ENCODE measurements at regions not wholly inside any gene's neighbourhood (a gene's known extent, or its start where the extent isn't known, plus 50 kb on each side); places are given as distances from the start of the nearest gene placed in this dataset.

GRCh38 chr13:21757763-21758162 lies 86.9 kb downstream of the FGF9 start:
- no peak for DNase-seq

GRCh38 chr13:21758441-21758840 lies 87.6 kb downstream of the FGF9 start:
- no peak for DNase-seq
- H3K27ac Mint-ChIP-seq, result no peak overlapping the region
- H3K4me3 Mint-ChIP-seq, result no peak overlapping the region
- H3K27me3 Mint-ChIP-seq, result peaks cover 2% of the 10 kb centered on the region
- no peaks in the 10 kb centered on the region for H3K9me3 Mint-ChIP-seq
- no peaks in the 10 kb centered on the region for H3K4me1 Mint-ChIP-seq (ENCODE audit: low read depth)
- no peaks in the 10 kb centered on the region for H3K36me3 Mint-ChIP-seq (ENCODE audit: low read depth)

More at GRCh38 chr13:21757763-21758162, 86.9 kb downstream of the FGF9 start:
- Mint-ChIP-seq H3K27ac (no peak overlapping the region), H3K9me3 (no peaks in the 10 kb centered on the region), H3K4me3 (no peak overlapping the region), H3K4me1 (ENCODE audit: low read depth) (no peaks in the 10 kb centered on the region), H3K36me3 (ENCODE audit: low read depth) (no peaks in the 10 kb centered on the region), H3K27me3 (peaks cover 5% of the 10 kb centered on the region)

- no peak for DNase-seq
- no peaks in the 10 kb centered on the region for H3K4me1 Mint-ChIP-seq (ENCODE audit: low read depth)
- H3K27ac Mint-ChIP-seq, result no peak overlapping the region
- H3K4me3 Mint-ChIP-seq, result no peak overlapping the region
- no peaks in the 10 kb centered on the region for H3K27me3 Mint-ChIP-seq
- no peaks in the 10 kb centered on the region for H3K36me3 Mint-ChIP-seq (ENCODE audit: low read depth)
- H3K9me3 Mint-ChIP-seq, result no peaks in the 10 kb centered on the region
Observed at GRCh38 chr13:21759463-21759862, 88.6 kb downstream of the FGF9 start.

- Mint-ChIP-seq H3K9me3 (no peaks in the 10 kb centered on the region), H3K4me3 (no peak overlapping the region), H3K27me3 (no peaks in the 10 kb centered on the region), H3K27ac (no peak overlapping the region), H3K4me1 (ENCODE audit: low read depth) (no peaks in the 10 kb centered on the region), H3K36me3 (ENCODE audit: low read depth) (no peaks in the 10 kb centered on the region)
- DNase-seq, result no peak
Observed at GRCh38 chr13:21759911-21760310, 89.0 kb downstream of the FGF9 start.

GRCh38 chr13:21761770-21762169 lies 90.9 kb downstream of the FGF9 start:
- H3K36me3 Mint-ChIP-seq (ENCODE audit: low read depth), result no peaks in the 10 kb centered on the region
- no peak for DNase-seq
- H3K27ac Mint-ChIP-seq, result no peak overlapping the region
- H3K27me3 Mint-ChIP-seq, result no peaks in the 10 kb centered on the region
- no peaks in the 10 kb centered on the region for H3K9me3 Mint-ChIP-seq
- H3K4me3 Mint-ChIP-seq, result no peak overlapping the region
- no peaks in the 10 kb centered on the region for H3K4me1 Mint-ChIP-seq (ENCODE audit: low read depth)

GRCh38 chr13:21762512-21762911 lies 91.6 kb downstream of the FGF9 start:
- no peak for DNase-seq
- Mint-ChIP-seq H3K27ac (no peak overlapping the region), H3K36me3 (ENCODE audit: low read depth) (no peaks in the 10 kb centered on the region), H3K27me3 (no peaks in the 10 kb centered on the region), H3K4me3 (no peak overlapping the region), H3K4me1 (ENCODE audit: low read depth) (no peaks in the 10 kb centered on the region), H3K9me3 (no peaks in the 10 kb centered on the region)

GRCh38 chr13:21767032-21767431 lies 96.2 kb downstream of the FGF9 start:
- DNase-seq, result no peak
- Mint-ChIP-seq H3K4me1 (ENCODE audit: low read depth) (no peaks in the 10 kb centered on the region), H3K27me3 (peaks cover 23% of the 10 kb centered on the region), H3K27ac (no peak overlapping the region), H3K9me3 (peaks cover 12% of the 10 kb centered on the region), H3K36me3 (ENCODE audit: low read depth) (no peaks in the 10 kb centered on the region), H3K4me3 (no peak overlapping the region)

GRCh38 chr13:21771075-21771474 lies 100.2 kb downstream of the FGF9 start:
- DNase-seq, result no peak
- Mint-ChIP-seq H3K4me1 (ENCODE audit: low read depth) (no peaks in the 10 kb centered on the region), H3K36me3 (ENCODE audit: low read depth) (no peaks in the 10 kb centered on the region), H3K27ac (no peak overlapping the region), H3K27me3 (peaks cover 40% of the 10 kb centered on the region), H3K4me3 (no peak overlapping the region), H3K9me3 (peaks cover 12% of the 10 kb centered on the region)

- no peak overlapping the region for H3K27ac Mint-ChIP-seq
- H3K27me3 Mint-ChIP-seq, result peaks cover 16% of the 10 kb centered on the region
- peaks cover 4% of the 10 kb centered on the region for H3K9me3 Mint-ChIP-seq
- DNase-seq, result no peak
- H3K36me3 Mint-ChIP-seq (ENCODE audit: low read depth), result no peaks in the 10 kb centered on the region
- H3K4me1 Mint-ChIP-seq (ENCODE audit: low read depth), result no peaks in the 10 kb centered on the region
- no peak overlapping the region for H3K4me3 Mint-ChIP-seq
Observed at GRCh38 chr13:21777166-21777565, 106.3 kb downstream of the FGF9 start.

- H3K4me1 Mint-ChIP-seq (ENCODE audit: low read depth), result no peaks in the 10 kb centered on the region
- peaks cover 4% of the 10 kb centered on the region for H3K9me3 Mint-ChIP-seq
- H3K4me3 Mint-ChIP-seq, result no peak overlapping the region
- H3K36me3 Mint-ChIP-seq (ENCODE audit: low read depth), result no peaks in the 10 kb centered on the region
- no peak for DNase-seq
- peaks cover 13% of the 10 kb centered on the region for H3K27me3 Mint-ChIP-seq
- no peak overlapping the region for H3K27ac Mint-ChIP-seq
Observed at GRCh38 chr13:21777813-21778212, 106.9 kb downstream of the FGF9 start.

GRCh38 chr13:21782736-21783135 lies 111.9 kb downstream of the FGF9 start:
- Mint-ChIP-seq H3K4me1 (ENCODE audit: low read depth) (no peaks in the 10 kb centered on the region), H3K9me3 (peaks cover 4% of the 10 kb centered on the region), H3K4me3 (no peak overlapping the region), H3K27me3 (no peaks in the 10 kb centered on the region), H3K27ac (no peak overlapping the region), H3K36me3 (ENCODE audit: low read depth) (no peaks in the 10 kb centered on the region)
- no peak for DNase-seq

- no peak for DNase-seq
- Mint-ChIP-seq H3K4me3 (no peak overlapping the region), H3K36me3 (ENCODE audit: low read depth) (no peaks in the 10 kb centered on the region), H3K4me1 (ENCODE audit: low read depth) (no peaks in the 10 kb centered on the region), H3K27me3 (peaks cover 2% of the 10 kb centered on the region), H3K9me3 (no peaks in the 10 kb centered on the region), H3K27ac (no peak overlapping the region)
Observed at GRCh38 chr13:21785990-21786389, 115.1 kb downstream of the FGF9 start.

- no peaks in the 10 kb centered on the region for H3K9me3 Mint-ChIP-seq
- no peaks in the 10 kb centered on the region for H3K36me3 Mint-ChIP-seq (ENCODE audit: low read depth)
- no peaks in the 10 kb centered on the region for H3K4me1 Mint-ChIP-seq (ENCODE audit: low read depth)
- no peak for DNase-seq
- no peak overlapping the region for H3K27ac Mint-ChIP-seq
- peaks cover 10% of the 10 kb centered on the region for H3K27me3 Mint-ChIP-seq
- H3K4me3 Mint-ChIP-seq, result no peak overlapping the region
Observed at GRCh38 chr13:21796066-21796465, 125.2 kb downstream of the FGF9 start.

- H3K4me3 Mint-ChIP-seq, result no peak overlapping the region
- H3K4me1 Mint-ChIP-seq (ENCODE audit: low read depth), result no peaks in the 10 kb centered on the region
- no peak for DNase-seq
- H3K9me3 Mint-ChIP-seq, result no peaks in the 10 kb centered on the region
- H3K36me3 Mint-ChIP-seq (ENCODE audit: low read depth), result no peaks in the 10 kb centered on the region
- peaks cover 10% of the 10 kb centered on the region for H3K27me3 Mint-ChIP-seq
- no peak overlapping the region for H3K27ac Mint-ChIP-seq
Observed at GRCh38 chr13:21796775-21797514, 126.1 kb downstream of the FGF9 start.

GRCh38 chr13:21797736-21798135 lies 126.9 kb downstream of the FGF9 start:
- Mint-ChIP-seq H3K27me3 (peaks cover 5% of the 10 kb centered on the region), H3K36me3 (ENCODE audit: low read depth) (no peaks in the 10 kb centered on the region)
- no peak for DNase-seq

GRCh38 chr13:21798181-21798580 lies 127.3 kb downstream of the FGF9 start:
- H3K9me3 Mint-ChIP-seq, result no peaks in the 10 kb centered on the region
- H3K27ac Mint-ChIP-seq, result no peak overlapping the region
- no peak for DNase-seq
- H3K4me3 Mint-ChIP-seq, result no peak overlapping the region
- peaks cover 3% of the 10 kb centered on the region for H3K27me3 Mint-ChIP-seq
- H3K4me1 Mint-ChIP-seq (ENCODE audit: low read depth), result no peaks in the 10 kb centered on the region
- no peaks in the 10 kb centered on the region for H3K36me3 Mint-ChIP-seq (ENCODE audit: low read depth)

More at GRCh38 chr13:21797736-21798135, 126.9 kb downstream of the FGF9 start:
- H3K4me1 Mint-ChIP-seq (ENCODE audit: low read depth), result no peaks in the 10 kb centered on the region
- no peak overlapping the region for H3K4me3 Mint-ChIP-seq
- no peaks in the 10 kb centered on the region for H3K9me3 Mint-ChIP-seq
- H3K27ac Mint-ChIP-seq, result no peak overlapping the region
